Calu3 (cell line): ENCODE measurements at regions not wholly inside any gene's neighbourhood (a gene's known extent, or its start where the extent isn't known, plus 50 kb on each side); places are given as distances from the start of the nearest gene placed in this dataset.
A peak's percentile ranks its signal among the peaks of the same experiment; 100 is the strongest.

Experiments
- BruUV-seq: library from RNA; stranded (reverse); fragments of 400-500 nt; replicated peaks from 2 replicates; lab custom pipeline; 2021; lab: Mats Ljungman, UMichigan
- CTCF ChIA-PET: fragments of 300-600 bp; sonication (Branson Sonifier 250); formaldehyde crosslinking; loops from one replicate; lab custom pipeline; 2022; ENCODE audit warnings: antibody characterized with exemption; lab: Charles Lee
- DNase-seq: peaks from one replicate; pipeline ENCODE4 v3.0.0; 2022
- H3K27ac Mint-ChIP-seq: one replicate; pipeline ENCODE4 v1.8.0; 2022; ENCODE audit warnings: mixed read lengths; ENCODE audit not compliant: unreplicated experiment
- H3K27me3 Mint-ChIP-seq: one replicate; pipeline ENCODE4 v1.8.0; 2022; ENCODE audit warnings: mixed read lengths; ENCODE audit not compliant: unreplicated experiment
- H3K36me3 Mint-ChIP-seq: one replicate; pipeline ENCODE4 v1.8.0; 2022; ENCODE audit warnings: mild to moderate bottlenecking, moderate library complexity, mixed read lengths; ENCODE audit not compliant: insufficient read depth, unreplicated experiment
- H3K4me1 Mint-ChIP-seq: one replicate; pipeline ENCODE4 v1.8.0; 2022; ENCODE audit warnings: mild to moderate bottlenecking, low read depth, mixed read lengths; ENCODE audit not compliant: unreplicated experiment
- H3K4me3 Mint-ChIP-seq: one replicate; pipeline ENCODE4 v1.8.0; 2022; ENCODE audit warnings: mild to moderate bottlenecking, low read depth, moderate library complexity, mixed read lengths; ENCODE audit not compliant: unreplicated experiment
- H3K9me3 Mint-ChIP-seq: one replicate; pipeline ENCODE4 v1.8.0; 2022; ENCODE audit warnings: low read depth, mixed read lengths; ENCODE audit not compliant: unreplicated experiment
- CTCF ChIP-seq: fragments of 200-600 bp; IDR thresholded peaks from one replicate; pipeline ENCODE4 v1.8.0; 2022; ENCODE audit warnings: antibody characterized with exemption; ENCODE audit not compliant: unreplicated experiment
- intact Hi-C: fragments of 100-400 bp; cut with micrococcal nuclease; formaldehyde crosslinking; loops from one replicate; pipeline ENCODE4 v1.10.0; 2022; ENCODE audit not compliant: unreplicated experiment

GRCh38 chr3:159413319-159413718 lies 575.3 kb upstream of the IL12A start:
- H3K4me3 Mint-ChIP-seq, result no peak overlapping the region
- no peak overlapping the region for H3K27ac Mint-ChIP-seq
- peaks cover 9% of the 10 kb centered on the region for H3K4me1 Mint-ChIP-seq
- CTCF ChIA-PET, result no interaction called here
- BruUV-seq, result no TSS peak
- no peak for DNase-seq
- no peak for TF ChIP-seq CTCF
- peaks cover 16% of the 10 kb centered on the region for H3K9me3 Mint-ChIP-seq
- intact Hi-C loops, result no loop called here
- H3K36me3 Mint-ChIP-seq, result no peaks in the 10 kb centered on the region
- no peaks in the 10 kb centered on the region for H3K27me3 Mint-ChIP-seq

GRCh38 chr3:159416856-159417255 lies 571.8 kb upstream of the IL12A start:
- Mint-ChIP-seq H3K36me3 (no peaks in the 10 kb centered on the region), H3K4me1 (peaks cover 25% of the 10 kb centered on the region), H3K9me3 (peaks cover 8% of the 10 kb centered on the region), H3K4me3 (no peak overlapping the region), H3K27me3 (no peaks in the 10 kb centered on the region), H3K27ac (no peak overlapping the region)
- no peak for DNase-seq
- intact Hi-C loops, result no loop called here
- CTCF ChIA-PET, result no interaction called here
- TF ChIP-seq CTCF, result no peak
- BruUV-seq, result no TSS peak

GRCh38 chr3:159417761-159418160 lies 570.9 kb upstream of the IL12A start:
- H3K27ac Mint-ChIP-seq, result no peak overlapping the region
- no peaks in the 10 kb centered on the region for H3K36me3 Mint-ChIP-seq
- intact Hi-C loops, result no loop called here
- no peak for DNase-seq
- peaks cover 6% of the 10 kb centered on the region for H3K9me3 Mint-ChIP-seq
- H3K27me3 Mint-ChIP-seq, result no peaks in the 10 kb centered on the region
- CTCF ChIA-PET, result no interaction called here
- no TSS peak for BruUV-seq
- peaks cover 25% of the 10 kb centered on the region for H3K4me1 Mint-ChIP-seq
- no peak overlapping the region for H3K4me3 Mint-ChIP-seq
- TF ChIP-seq CTCF, result no peak

- Mint-ChIP-seq H3K9me3 (peaks cover 3% of the 10 kb centered on the region), H3K36me3 (no peaks in the 10 kb centered on the region), H3K4me1 (peaks cover 25% of the 10 kb centered on the region), H3K4me3 (peak overlapping the region; percentile 14), H3K27ac (peak overlapping the region; percentile 71), H3K27me3 (no peaks in the 10 kb centered on the region)
- no peak for TF ChIP-seq CTCF
- CTCF ChIA-PET, result interaction anchor here (0.9 kb wide), 1 partner anchor 39 kb away, joined by 3 read pairs; no protein-coding TSS in a partner anchor
- no TSS peak for BruUV-seq
- intact Hi-C loops, result loop anchor here (1.0 kb wide), 1 partner anchor 39 kb away; no protein-coding TSS in a partner anchor
- peak; percentile 53 for DNase-seq
These were observed 569.8 kb upstream of the IL12A start for GRCh38 chr3:159418571-159419526.
